Dermis blood vessel endothelial cell (primary cell): ENCODE measurements at regions not wholly inside any gene's neighbourhood (a gene's known extent, or its start where the extent isn't known, plus 50 kb on each side); places are given as distances from the start of the nearest gene placed in this dataset.
A peak's percentile ranks its signal among the peaks of the same experiment; 100 is the strongest.
"Not testable (repeated sequence)": the region's sequence is repeated elsewhere in the genome, so short reads cannot be mapped to it uniquely, and the experiment has no call there.

Experiments
- DNase-seq: peaks from one replicate; pipeline ENCODE4 v3.0.0; 2010

DNA sequence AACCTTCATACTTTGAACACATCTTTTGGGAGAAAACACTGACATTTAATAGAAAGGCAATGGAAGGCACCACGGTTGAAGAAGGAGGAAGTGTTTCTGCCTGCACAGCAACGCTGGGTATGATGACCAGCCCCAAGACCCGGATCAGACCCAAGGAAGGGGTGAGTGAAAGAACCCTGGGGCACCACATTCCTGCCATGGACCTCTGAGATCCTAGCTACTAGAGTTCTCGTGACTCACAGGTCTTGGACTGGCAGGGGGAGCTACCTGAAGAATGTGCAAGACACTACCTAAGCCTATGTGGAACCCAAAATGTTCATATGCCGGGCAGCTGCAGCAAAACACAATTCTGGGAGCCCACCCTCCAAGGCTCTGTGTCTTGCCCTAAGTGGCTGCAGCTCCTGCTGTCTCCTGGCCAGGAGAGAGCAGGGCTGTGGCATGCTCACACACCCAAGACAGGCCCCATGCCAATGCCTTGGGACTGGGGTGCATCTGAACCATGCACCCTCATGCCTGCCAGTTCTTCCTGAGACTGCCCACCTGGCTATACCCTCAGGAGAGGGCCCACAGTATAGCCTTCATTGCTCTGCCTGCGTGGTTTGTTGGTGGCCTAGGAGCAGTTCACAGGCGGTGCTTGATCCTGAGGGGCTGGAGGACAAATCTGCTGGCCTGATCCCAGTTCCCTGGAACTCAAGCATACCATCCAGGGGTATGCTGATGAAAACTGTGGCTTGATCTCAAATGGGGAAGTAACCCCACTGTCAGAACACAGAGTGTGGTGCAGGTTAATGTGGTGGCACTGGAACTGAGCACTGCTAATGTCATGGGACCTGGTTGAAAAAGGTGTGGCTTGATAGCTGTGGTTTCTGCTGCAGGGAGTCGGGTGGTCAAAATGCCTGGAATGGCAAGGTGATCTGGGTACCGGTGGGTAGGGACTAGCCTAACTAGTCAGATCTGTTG is 353.3 kb upstream of the ARHGEF26 start:
- DNase-seq: no peak

- peak; percentile 81 for DNase-seq
Measured at GRCh38 chr3:153768561-153769469, 352.4 kb upstream of the ARHGEF26 start.

DNA sequence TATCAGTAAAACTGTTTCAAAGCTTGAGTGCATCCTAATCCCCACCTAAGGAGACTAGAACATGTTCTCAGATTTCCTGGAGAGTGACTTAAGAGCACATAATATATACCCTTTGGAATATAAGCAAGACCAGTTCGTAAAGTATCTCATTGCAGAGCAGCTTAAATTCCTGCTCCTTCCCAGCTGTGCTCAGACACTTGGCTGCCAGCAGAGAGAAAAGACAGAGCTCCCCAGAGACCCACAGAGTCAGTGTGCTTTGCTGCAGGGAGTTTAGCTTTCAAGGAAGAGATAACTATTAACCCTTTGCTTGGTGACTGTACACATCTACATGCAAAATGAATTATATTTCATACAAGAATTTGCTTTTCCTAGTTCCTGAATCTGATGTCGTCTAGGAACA is 338.1 kb upstream of the ARHGEF26 start:
- no peak for DNase-seq

GRCh38 chr3:153783741-153784480 is 337.3 kb upstream of the ARHGEF26 start:
- DNase-seq: no peak

- peak; percentile 27 for DNase-seq
Measured at GRCh38 chr3:153785901-153786300, 335.3 kb upstream of the ARHGEF26 start.

- no peak for DNase-seq
Measured at GRCh38 chr3:153789380-153789779, 331.8 kb upstream of the ARHGEF26 start.

DNA sequence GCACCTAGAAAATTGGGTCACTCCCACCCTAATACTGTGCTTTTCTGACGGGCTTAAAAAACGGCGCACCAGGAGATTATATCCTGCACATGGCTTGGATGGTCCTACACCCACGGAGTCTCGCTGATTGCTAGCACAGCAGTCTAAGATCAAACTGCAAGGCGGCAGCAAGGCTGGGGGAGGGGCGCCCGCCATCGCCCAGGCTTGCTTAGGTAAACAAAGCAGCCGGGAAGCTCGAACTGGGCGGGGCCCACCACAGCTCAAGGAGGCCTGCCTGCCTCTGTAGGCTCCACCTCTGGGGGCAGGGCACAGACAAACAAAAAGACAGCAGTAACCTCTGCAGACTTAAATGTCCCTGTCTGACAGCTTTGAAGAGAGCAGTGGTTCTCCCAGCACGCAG is 324.1 kb upstream of the ARHGEF26 start:
- not testable (repeated sequence) for DNase-seq

- no peak for DNase-seq
Measured at GRCh38 chr3:153809097-153809496, 312.1 kb upstream of the ARHGEF26 start.

GRCh38 chr3:153818338-153818737 is 302.9 kb upstream of the ARHGEF26 start:
- DNase-seq: no peak

- DNase-seq: no peak
Measured at GRCh38 chr3:153820035-153820434, 301.2 kb upstream of the ARHGEF26 start.

DNA sequence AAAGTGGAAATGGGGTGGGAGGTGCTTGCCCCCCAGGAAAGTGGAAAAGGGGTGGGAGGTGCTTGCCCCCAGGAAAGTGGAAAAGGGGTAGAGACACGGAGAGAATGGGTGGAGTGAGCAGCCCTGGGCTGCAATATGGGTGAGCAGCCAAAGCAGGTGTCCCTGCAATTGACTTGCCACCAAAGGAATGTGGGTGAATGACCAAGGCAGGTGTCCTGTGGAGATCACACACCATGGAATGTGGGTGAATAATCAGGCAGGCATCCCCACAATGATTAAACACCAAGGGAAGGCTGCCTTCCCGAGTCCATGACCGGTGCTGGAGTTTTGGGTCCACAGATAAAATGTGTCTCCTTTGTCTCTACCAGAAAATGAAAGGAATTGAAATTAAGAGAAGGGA is 292.8 kb upstream of the ARHGEF26 start:
- not testable (repeated sequence) for DNase-seq

DNA sequence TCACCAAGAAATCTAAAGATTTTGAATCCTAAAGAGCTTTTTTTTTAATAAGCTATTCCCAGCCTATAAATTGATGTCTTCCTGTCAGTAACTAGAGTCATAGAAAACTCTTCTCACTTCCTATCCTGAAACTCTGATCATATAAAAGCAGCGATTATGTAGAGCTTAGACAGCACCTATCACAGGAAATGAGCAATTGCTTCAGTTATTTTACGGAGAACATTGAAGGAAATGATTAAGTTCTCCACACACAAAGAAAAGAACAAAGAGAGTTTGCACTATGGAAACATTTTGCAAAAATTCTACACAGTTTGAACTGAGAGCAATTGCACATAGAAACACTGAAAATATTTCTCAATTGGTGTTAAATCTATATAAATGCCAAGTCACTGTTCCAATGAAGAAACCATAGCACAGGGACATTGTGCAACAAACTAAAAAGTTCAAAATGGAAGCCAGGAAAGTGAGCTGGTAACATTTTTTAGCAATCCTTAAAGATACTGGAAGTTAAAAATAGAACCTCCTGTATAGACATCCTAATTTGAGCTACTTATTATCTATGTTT is 291.5 kb upstream of the ARHGEF26 start:
- DNase-seq: peak; percentile 90

DNA sequence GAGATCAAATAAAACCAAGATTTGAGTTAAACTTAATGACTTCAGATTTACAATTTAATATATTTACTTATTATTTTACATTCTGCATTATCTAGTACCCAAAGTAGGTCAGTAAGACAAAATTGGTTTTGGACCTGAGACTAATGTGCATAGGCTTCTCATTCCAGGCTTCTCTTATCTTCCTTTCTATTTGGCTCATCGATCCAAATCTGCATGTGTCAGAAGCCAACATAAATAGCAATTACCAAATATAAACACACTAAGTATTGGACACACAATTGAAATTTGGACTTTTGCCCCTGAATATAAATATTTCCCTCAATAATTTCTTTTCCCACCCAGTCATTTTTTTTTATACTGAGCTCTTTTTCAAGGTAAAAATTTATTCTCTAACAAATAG is 290.6 kb upstream of the ARHGEF26 start:
- no peak for DNase-seq

DNA sequence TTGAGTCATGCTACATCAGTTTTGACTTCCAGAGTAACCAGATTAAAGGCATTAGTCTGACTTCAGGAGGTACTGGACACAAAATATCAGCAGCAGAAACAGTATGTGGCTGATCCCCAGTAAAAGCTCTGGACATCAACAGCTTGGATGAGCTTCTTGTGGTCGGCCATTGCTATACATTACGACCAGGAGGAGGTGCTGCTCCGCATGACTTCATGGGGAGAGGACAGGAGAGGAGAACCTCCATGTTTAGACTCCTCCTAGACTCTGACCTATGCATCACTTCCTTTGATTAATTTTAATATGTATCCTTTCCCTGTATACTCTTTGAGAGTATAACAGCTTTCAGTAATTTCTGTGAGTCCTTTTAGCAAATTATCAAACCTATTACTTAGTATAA is 285.6 kb upstream of the ARHGEF26 start:
- no peak for DNase-seq

DNA sequence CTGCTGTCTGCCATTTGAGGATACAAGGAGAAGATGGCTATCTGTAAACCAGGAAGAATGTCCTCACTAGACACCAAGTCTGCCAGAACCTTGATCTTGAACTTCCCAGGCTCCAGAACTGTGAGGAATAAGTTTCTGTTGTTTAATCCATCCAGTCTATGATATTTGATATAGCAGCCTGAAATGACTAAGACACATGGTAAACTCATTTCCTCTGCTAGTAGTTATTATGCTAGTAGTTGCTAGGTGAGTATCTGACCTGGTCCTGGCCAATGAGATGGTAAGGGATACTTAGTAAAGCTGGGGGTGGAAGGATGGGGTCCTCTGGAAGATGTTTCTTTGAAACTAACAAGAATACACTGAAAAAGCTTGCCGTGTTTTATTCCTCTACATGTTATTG is 280.7 kb upstream of the ARHGEF26 start:
- DNase-seq: no peak

DNA sequence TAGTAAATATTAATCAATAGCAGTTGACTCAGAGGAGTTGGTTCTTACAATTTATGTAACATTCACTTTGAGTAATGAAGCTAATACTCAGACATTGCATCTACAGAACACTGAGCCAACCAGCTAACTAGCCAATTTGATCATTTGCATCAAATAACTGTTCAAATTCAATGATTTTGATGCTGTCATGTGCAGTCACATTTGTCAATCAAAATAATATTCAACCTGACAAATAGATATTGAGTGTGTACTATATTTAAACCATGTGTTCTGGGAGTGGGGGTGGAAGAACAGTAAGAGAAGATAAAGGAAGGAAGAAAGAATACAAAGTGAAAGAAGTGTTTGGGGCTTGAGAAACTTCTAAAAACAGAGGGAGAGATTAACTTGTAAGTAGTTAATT is 277.2 kb upstream of the ARHGEF26 start:
- no peak for DNase-seq

- DNase-seq: no peak
Measured at GRCh38 chr3:153845311-153845710, 275.9 kb upstream of the ARHGEF26 start.

DNA sequence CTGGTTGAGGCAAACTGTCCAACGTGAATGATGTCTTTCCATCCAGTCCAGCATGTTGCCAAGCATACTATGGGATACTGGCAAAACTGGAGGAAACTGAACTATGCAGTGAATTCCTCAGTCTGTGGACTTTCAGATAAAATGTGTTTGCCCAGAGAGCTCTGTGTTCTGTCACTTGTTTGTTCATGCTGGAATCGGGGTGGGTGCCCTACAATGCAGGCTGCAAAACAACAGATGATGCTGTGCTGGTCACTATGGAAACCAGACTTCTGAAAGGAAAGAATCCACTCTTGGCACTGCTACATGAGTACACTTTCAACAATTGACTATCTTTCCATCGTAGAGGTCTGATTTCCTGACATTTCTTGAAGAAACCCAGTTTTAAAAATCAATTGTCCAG is 272.5 kb upstream of the ARHGEF26 start:
- DNase-seq: no peak

DNA sequence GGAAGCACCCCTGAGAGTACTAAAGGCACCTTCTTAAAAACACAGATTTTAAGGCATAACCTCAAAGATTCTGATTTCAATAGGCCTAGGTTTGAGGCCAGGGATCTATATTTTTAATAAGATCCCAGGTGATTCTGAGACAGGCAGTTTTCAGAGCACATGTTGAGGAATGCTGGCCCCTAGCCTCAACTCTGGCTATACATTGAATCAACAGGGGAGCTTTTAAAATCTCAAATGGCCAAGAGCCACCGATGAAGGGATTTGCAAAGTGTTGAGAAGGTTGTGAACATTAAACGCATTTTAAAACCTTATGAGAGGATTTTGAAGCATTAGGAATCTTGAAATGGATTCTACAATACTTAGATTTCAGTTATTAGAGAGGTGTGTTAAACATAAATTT is 268.8 kb upstream of the ARHGEF26 start:
- DNase-seq: no peak

DNA sequence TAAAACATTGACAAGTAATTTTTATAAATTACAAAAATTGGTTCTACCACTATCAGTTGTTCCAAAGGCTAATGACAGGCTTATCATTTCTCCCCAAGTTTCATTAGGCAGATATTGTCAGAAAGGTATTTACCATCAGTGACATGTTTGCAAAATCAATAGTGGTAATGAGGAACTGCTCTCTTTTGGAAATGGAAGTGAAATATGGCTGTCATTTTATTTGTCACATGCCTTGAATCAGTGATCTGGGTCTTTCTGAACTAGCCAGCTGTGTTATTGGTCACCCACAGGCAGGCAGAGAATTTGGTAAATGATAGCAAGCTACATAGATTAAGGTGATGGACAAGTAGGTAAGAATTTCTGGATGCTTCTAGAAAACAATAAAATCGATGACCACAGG is 268.0 kb upstream of the ARHGEF26 start:
- no peak for DNase-seq

- no peak for DNase-seq
Measured at GRCh38 chr3:153855772-153856171, 265.4 kb upstream of the ARHGEF26 start.

- peak; percentile 9 for DNase-seq
Measured at GRCh38 chr3:153856932-153857331, 264.3 kb upstream of the ARHGEF26 start.
